Smooth muscle cell (in vitro differentiated cells): ENCODE measurements at regions not wholly inside any gene's neighbourhood (a gene's known extent, or its start where the extent isn't known, plus 50 kb on each side); places are given as distances from the start of the nearest gene placed in this dataset.

Source experiments
- DNase-seq: peaks from one replicate; lab custom pipeline; 2025; ENCODE audit not compliant: unreplicated experiment; lab: John Stamatoyannopoulos, UW
- H2AFZ ChIP-seq: fragments of 200-600 bp; sonication (generic); 2 replicates; pipeline ENCODE4 v1.6.0; 2016; ENCODE audit warnings: antibody characterized with exemption, low read depth, mild to moderate bottlenecking
- H3F3A ChIP-seq: fragments of 200-600 bp; sonication (generic); 2 replicates; pipeline ENCODE4 v1.6.0; 2017; ENCODE audit warnings: antibody characterized with exemption, low read depth
- H3K27ac ChIP-seq: fragments of 200-600 bp; sonication (generic); 2 replicates; pipeline ENCODE4 v1.5.1; 2016; ENCODE audit warnings: low read depth, mild to moderate bottlenecking
- H3K27me3 ChIP-seq: fragments of 200-600 bp; sonication (generic); 2 replicates; pipeline ENCODE4 v1.6.1; 2016; ENCODE audit warnings: low read depth, mild to moderate bottlenecking
- H3K36me3 ChIP-seq: fragments of 200-600 bp; sonication (generic); 2 replicates; pipeline ENCODE4 v1.5.1; 2016; ENCODE audit warnings: low read depth
- H3K4me1 ChIP-seq: fragments of 200-600 bp; sonication (generic); 2 replicates; pipeline ENCODE4 v1.5.1; 2016; ENCODE audit warnings: low read depth
- H3K4me2 ChIP-seq: fragments of 200-600 bp; sonication (generic); 2 replicates; pipeline ENCODE4 v1.6.0; 2016; ENCODE audit warnings: mild to moderate bottlenecking
- H3K4me3 ChIP-seq: fragments of 200-600 bp; sonication (generic); 2 replicates; pipeline ENCODE4 v1.5.1; 2016; ENCODE audit warnings: mild to moderate bottlenecking
- H3K79me2 ChIP-seq: fragments of 200-600 bp; sonication (generic); 2 replicates; pipeline ENCODE4 v1.6.0; 2016; ENCODE audit warnings: low read depth, mild to moderate bottlenecking
- H3K9ac ChIP-seq: fragments of 200-600 bp; sonication (generic); 2 replicates; pipeline ENCODE4 v1.6.0; 2016; ENCODE audit warnings: low read depth
- H3K9me3 ChIP-seq: fragments of 200-600 bp; sonication (generic); replicated peaks from 2 replicates; pipeline ENCODE4 v1.5.1; 2016; ENCODE audit warnings: low read depth
- H4K20me1 ChIP-seq: fragments of 200-600 bp; sonication (generic); 2 replicates; pipeline ENCODE4 v1.6.0; 2016; ENCODE audit warnings: low read depth
- WGBS: methylation state at CpG from one replicate; pipeline ENCODE4 v1.1.7; 2016; ENCODE audit warnings: low lambda C conversion rate; 5-methylcytosine and 5-hydroxymethylcytosine counted together
- TF ChIP-seq, protein P1 (sequence below): fragments of 200-600 bp; sonication (generic); IDR thresholded peaks from 2 replicates; pipeline ENCODE4 v1.5.1; 2017; ENCODE audit warnings: borderline replicate concordance, mild to moderate bottlenecking, antibody characterized with exemption; ENCODE audit not compliant: insufficient read depth, poor library complexity, severe bottlenecking

DNA sequence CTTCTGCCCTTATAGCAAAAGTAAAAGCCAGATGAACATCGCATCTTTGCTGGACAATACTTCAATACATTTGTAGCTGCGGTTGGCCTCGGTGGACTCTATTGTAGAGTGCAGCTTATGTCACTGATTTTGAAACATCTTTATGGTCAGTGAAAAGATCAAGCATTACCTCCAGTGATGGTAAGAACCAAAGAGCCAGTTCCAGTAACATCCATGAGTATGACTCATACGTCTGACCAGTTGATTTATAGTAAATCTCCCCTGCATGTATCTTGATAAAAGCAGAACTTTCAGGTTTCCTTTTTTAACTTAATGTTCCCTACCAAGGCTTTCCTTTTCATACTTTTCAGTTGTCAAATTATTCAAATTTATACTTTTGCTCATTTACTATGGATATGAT lies 119.2 kb upstream of the HNRNPA3 start:
- no peaks in the 10 kb centered on the region for H3F3A ChIP-seq
- H3K4me1 ChIP-seq = no peaks in the 10 kb centered on the region
- DNase-seq = no peak
- no peak overlapping the region for H2AFZ ChIP-seq
- H3K36me3 ChIP-seq = no peaks in the 10 kb centered on the region
- H3K4me3 ChIP-seq = no peak overlapping the region
- WGBS = 94% methylated on average over 4 of the region's 4 CpGs
- TF ChIP-seq, protein P1, sequence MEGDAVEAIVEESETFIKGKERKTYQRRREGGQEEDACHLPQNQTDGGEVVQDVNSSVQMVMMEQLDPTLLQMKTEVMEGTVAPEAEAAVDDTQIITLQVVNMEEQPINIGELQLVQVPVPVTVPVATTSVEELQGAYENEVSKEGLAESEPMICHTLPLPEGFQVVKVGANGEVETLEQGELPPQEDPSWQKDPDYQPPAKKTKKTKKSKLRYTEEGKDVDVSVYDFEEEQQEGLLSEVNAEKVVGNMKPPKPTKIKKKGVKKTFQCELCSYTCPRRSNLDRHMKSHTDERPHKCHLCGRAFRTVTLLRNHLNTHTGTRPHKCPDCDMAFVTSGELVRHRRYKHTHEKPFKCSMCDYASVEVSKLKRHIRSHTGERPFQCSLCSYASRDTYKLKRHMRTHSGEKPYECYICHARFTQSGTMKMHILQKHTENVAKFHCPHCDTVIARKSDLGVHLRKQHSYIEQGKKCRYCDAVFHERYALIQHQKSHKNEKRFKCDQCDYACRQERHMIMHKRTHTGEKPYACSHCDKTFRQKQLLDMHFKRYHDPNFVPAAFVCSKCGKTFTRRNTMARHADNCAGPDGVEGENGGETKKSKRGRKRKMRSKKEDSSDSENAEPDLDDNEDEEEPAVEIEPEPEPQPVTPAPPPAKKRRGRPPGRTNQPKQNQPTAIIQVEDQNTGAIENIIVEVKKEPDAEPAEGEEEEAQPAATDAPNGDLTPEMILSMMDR = no peak
- no peak overlapping the region for H3K4me2 ChIP-seq
- no peaks in the 10 kb centered on the region for H4K20me1 ChIP-seq
- no peaks in the 10 kb centered on the region for H3K9me3 ChIP-seq
- H3K9ac ChIP-seq = no peak overlapping the region
- no peak overlapping the region for H3K27ac ChIP-seq
- no peaks in the 10 kb centered on the region for H3K79me2 ChIP-seq
- peaks cover 6% of the 10 kb centered on the region for H3K27me3 ChIP-seq

- Histone ChIP-seq H3F3A (no peaks in the 10 kb centered on the region), H3K27me3 (peaks cover 6% of the 10 kb centered on the region), H3K4me1 (no peaks in the 10 kb centered on the region), H3K9ac (no peak overlapping the region), H3K27ac (no peak overlapping the region), H4K20me1 (no peaks in the 10 kb centered on the region), H2AFZ (no peak overlapping the region), H3K36me3 (no peaks in the 10 kb centered on the region), H3K4me3 (no peak overlapping the region), H3K9me3 (no peaks in the 10 kb centered on the region), H3K4me2 (no peak overlapping the region), H3K79me2 (no peaks in the 10 kb centered on the region)
- WGBS = 74% methylated on average over 3 of the region's 3 CpGs
- no peak for DNase-seq
- TF ChIP-seq, protein P1 = no peak
Measured at GRCh38 chr2:177098001-177098613, 114.5 kb upstream of the HNRNPA3 start.

DNA sequence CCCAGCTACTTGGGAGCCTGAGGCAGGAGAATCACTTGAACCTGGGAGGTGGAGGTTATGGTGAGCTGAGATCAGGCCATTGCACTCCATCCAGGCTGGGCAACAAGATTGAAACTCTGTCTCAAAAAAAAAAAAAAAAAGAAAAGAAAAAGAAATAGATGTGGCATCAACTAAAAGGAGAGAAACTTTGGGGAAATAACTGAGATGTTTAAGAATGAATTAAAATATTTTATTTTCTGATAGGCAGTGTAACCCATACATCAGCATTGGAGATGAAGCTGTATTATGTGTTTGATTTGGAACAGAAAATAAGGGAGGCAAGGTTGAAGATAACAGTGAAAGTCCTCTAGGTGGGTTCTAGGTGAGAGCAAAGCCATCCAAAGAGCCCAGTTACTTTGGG lies 110.7 kb upstream of the HNRNPA3 start:
- no peaks in the 10 kb centered on the region for H3K27me3 ChIP-seq
- TF ChIP-seq, protein P1 = no peak
- H3K4me2 ChIP-seq = no peak overlapping the region
- no peaks in the 10 kb centered on the region for H3F3A ChIP-seq
- H3K27ac ChIP-seq = no peak overlapping the region
- no peak overlapping the region for H2AFZ ChIP-seq
- H4K20me1 ChIP-seq = no peaks in the 10 kb centered on the region
- H3K4me3 ChIP-seq = no peak overlapping the region
- no peaks in the 10 kb centered on the region for H3K4me1 ChIP-seq
- H3K79me2 ChIP-seq = no peaks in the 10 kb centered on the region
- H3K9ac ChIP-seq = no peak overlapping the region
- no peaks in the 10 kb centered on the region for H3K36me3 ChIP-seq
- no peak for DNase-seq
- no peaks in the 10 kb centered on the region for H3K9me3 ChIP-seq

DNA sequence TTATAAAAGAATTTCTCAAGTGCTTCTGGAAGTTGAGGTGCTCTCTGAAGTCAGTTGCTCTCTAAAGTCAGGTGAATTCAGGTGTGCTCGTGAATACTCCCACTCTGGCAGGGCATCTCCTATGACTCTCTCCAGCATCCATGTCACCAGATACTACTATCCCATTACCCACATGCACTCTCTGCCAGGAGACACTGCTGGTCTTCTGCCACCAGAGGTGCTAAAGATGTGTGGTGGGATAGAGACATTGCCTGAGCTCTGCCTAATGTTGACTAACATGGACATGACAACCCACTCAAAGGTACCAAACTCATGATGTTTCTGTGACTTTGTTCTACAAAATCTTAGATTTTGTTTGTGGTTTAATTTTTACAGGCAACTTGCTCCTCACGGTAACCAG lies 106.4 kb upstream of the HNRNPA3 start:
- DNase-seq = no peak
- Histone ChIP-seq H3K9me3 (no peaks in the 10 kb centered on the region), H3K4me3 (no peak overlapping the region), H3K27me3 (no peaks in the 10 kb centered on the region), H4K20me1 (no peaks in the 10 kb centered on the region), H3K36me3 (no peaks in the 10 kb centered on the region), H3K4me2 (no peak overlapping the region), H3K4me1 (no peaks in the 10 kb centered on the region), H2AFZ (no peak overlapping the region), H3F3A (no peaks in the 10 kb centered on the region), H3K79me2 (no peaks in the 10 kb centered on the region), H3K9ac (no peak overlapping the region), H3K27ac (no peak overlapping the region)
- TF ChIP-seq, protein P1 = no peak
- 89% methylated on average over 2 of the region's 2 CpGs for WGBS
